ENCODE measurements at regions not wholly inside any gene's neighbourhood (a gene's known extent, or its start where the extent isn't known, plus 50 kb on each side); places are given as distances from the start of the nearest gene placed in this dataset.
"Not testable (repeated sequence)": the region's sequence is repeated elsewhere in the genome, so short reads cannot be mapped to it uniquely, and the experiment has no call there.

DNA sequence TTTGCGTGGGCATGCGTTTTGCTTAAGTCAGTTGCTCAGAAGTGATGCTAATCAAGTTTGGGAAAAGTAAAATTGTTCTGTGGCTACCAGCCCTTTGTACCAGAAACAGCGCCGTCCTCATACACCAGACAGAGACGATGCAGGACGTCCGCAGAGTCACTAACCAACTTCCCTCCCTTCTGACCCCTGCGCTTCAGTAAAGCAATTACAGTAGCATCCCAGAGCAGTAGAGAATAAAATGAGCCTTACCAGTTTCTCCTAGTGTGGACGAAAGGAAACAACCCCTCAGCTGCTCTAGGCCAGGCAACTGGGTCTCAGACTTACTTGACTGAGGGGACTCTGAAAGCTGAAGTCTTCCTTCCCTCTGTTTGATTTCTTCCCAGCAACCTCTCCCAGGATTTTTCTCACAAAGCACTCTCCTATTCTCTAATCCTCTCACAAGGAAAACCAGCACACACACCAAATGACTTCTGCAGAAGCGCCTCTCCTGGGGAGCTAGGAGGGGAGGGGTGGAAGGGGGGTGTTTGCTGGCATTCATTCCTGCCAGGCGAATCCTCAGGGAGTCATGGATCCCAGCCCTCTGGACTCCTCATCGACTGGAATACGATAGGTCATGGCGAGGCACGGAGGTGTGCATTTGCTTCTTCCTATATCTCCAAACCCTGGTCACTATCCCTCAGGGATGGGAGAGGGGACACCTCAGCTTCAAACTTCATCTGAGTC, 56.0 kb upstream of the MID1 start:
- Histone ChIP-seq H3K9me3 (ENCODE audit: control extremely low read depth in 1 of 5, control insufficient read depth in 4 of 5, insufficient read depth in 2 of 5, low read depth in 1 of 5, low read length in 4 of 5) (no peaks in the 10 kb centered on the region), H3K36me3 (ENCODE audit: control insufficient read depth in 4 of 4, insufficient read depth in 4 of 4, low read length in 3 of 4) (no peaks in the 10 kb centered on the region), H3K4me3 (ENCODE audit: control insufficient read depth in 1 of 7, extremely low read depth in 1 of 7, insufficient read depth in 4 of 7, low read depth in 2 of 7, low read length in 6 of 7) (no peak overlapping the region), H3K4me1 (ENCODE audit: control extremely low read depth in 1 of 4, control insufficient read depth in 4 of 4, insufficient read depth in 4 of 4, low read length in 3 of 4) (no peaks in the 10 kb centered on the region), H3K27ac (ENCODE audit: insufficient read depth in 1 of 2, low read depth in 1 of 2, low read length in 2 of 2, poor library complexity in 1 of 2, severe bottlenecking in 2 of 2) (no peak overlapping the region), H3K27me3 (replicated peaks in 2 of 5; ENCODE audit: control insufficient read depth in 4 of 5, insufficient read depth in 5 of 5, low read length in 4 of 5) (peaks cover 0 to 3% (median 0%) of the 10 kb centered on the region in 5 experiments)
- no peak for DNase-seq
- WGBS (ENCODE audit: insufficient coverage), result 47% methylated on average over 14 of the region's 15 CpGs
- ChIA-PET POLR2A (no interaction called here), CTCF (no interaction called here)

DNA sequence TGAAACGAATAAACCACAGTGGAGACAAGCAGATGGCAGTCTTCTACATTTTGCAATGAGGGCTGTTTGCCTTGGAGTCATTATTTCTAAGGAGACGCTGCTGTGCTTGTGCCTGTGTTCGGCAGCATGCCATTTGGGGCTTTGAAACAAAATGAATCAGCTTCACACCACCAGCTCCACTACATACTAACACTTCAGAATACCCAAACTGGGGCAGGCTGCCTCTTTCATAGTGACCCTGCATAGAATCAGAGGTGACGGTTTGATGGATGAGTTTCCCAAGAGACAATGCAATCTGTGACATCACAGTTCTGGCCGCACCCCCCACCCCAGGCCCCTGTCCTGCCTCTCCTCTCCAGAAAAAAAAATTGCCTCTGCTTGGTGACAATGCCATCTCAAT, 57.1 kb upstream of the MID1 start:
- POLR2A ChIA-PET, result no interaction called here

DNA sequence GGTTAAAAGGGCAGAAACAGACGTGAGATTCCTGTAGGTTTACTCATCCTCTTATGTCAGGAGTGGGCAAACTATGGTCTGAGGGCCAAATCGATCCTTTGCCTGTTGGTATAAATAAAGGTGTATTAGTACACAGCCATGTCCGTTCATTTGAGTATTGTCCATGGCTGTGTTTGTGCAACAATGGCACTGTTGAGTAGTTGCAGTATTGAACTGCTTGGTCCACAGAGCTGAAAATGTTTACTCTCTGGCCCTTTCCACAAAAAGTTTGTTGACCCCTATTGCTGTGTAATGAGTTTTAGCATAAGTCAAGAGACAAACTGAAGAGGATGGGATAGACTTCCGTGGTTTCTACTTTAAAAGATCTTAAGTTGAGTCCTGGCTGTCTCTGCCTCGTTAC, 59.0 kb upstream of the MID1 start:
- 40% methylated on average over 1 of the region's 5 CpGs for WGBS (ENCODE audit: insufficient coverage)

More for the DNA sequence above, 57.1 kb upstream of the MID1 start:
- H3K36me3 ChIP-seq (ENCODE audit: control insufficient read depth in 4 of 4, insufficient read depth in 4 of 4, low read length in 3 of 4), result no peaks in the 10 kb centered on the region
- no peak overlapping the region for H3K27ac ChIP-seq (ENCODE audit: insufficient read depth in 1 of 2, low read depth in 1 of 2, low read length in 2 of 2, poor library complexity in 1 of 2, severe bottlenecking in 2 of 2)
- no peaks in the 10 kb centered on the region for H3K27me3 ChIP-seq (replicated peaks in 2 of 5; ENCODE audit: control insufficient read depth in 4 of 5, insufficient read depth in 5 of 5, low read length in 4 of 5)
- H3K4me3 ChIP-seq (ENCODE audit: control insufficient read depth in 1 of 7, extremely low read depth in 1 of 7, insufficient read depth in 4 of 7, low read depth in 2 of 7, low read length in 6 of 7), result no peak overlapping the region
- no peak for DNase-seq
- 77% methylated on average over 4 of the region's 5 CpGs for WGBS (ENCODE audit: insufficient coverage)
- H3K9me3 ChIP-seq (ENCODE audit: control extremely low read depth in 1 of 5, control insufficient read depth in 4 of 5, insufficient read depth in 2 of 5, low read depth in 1 of 5, low read length in 4 of 5), result no peaks in the 10 kb centered on the region
- H3K4me1 ChIP-seq (ENCODE audit: control extremely low read depth in 1 of 4, control insufficient read depth in 4 of 4, insufficient read depth in 4 of 4, low read length in 3 of 4), result no peaks in the 10 kb centered on the region
- CTCF ChIA-PET, result no interaction called here

GRCh38 chrX:10681167-10681566, 60.8 kb upstream of the MID1 start:
- no peak overlapping the region for H3K27ac ChIP-seq (ENCODE audit: insufficient read depth in 1 of 2, low read depth in 1 of 2, low read length in 2 of 2, poor library complexity in 1 of 2, severe bottlenecking in 2 of 2)
- WGBS (ENCODE audit: insufficient coverage), result 98% methylated on average over 4 of the region's 4 CpGs
- CTCF ChIA-PET, result no interaction called here
- no peaks in the 10 kb centered on the region for H3K9me3 ChIP-seq (ENCODE audit: control extremely low read depth in 1 of 5, control insufficient read depth in 4 of 5, insufficient read depth in 2 of 5, low read depth in 1 of 5, low read length in 4 of 5)
- no peaks in the 10 kb centered on the region for H3K36me3 ChIP-seq (ENCODE audit: control insufficient read depth in 4 of 4, insufficient read depth in 4 of 4, low read length in 3 of 4)
- no peaks in the 10 kb centered on the region for H3K4me1 ChIP-seq (ENCODE audit: control extremely low read depth in 1 of 4, control insufficient read depth in 4 of 4, insufficient read depth in 4 of 4, low read length in 3 of 4)
- DNase-seq, result no peak
- H3K4me3 ChIP-seq (ENCODE audit: control insufficient read depth in 1 of 7, extremely low read depth in 1 of 7, insufficient read depth in 4 of 7, low read depth in 2 of 7, low read length in 6 of 7), result no peak overlapping the region
- POLR2A ChIA-PET, result no interaction called here
- no peaks in the 10 kb centered on the region for H3K27me3 ChIP-seq (replicated peaks in 2 of 5; ENCODE audit: control insufficient read depth in 4 of 5, insufficient read depth in 5 of 5, low read length in 4 of 5)

More for the DNA sequence above, 59.0 kb upstream of the MID1 start:
- Histone ChIP-seq H3K36me3 (ENCODE audit: control insufficient read depth in 4 of 4, insufficient read depth in 4 of 4, low read length in 3 of 4) (no peaks in the 10 kb centered on the region), H3K27ac (ENCODE audit: insufficient read depth in 1 of 2, low read depth in 1 of 2, low read length in 2 of 2, poor library complexity in 1 of 2, severe bottlenecking in 2 of 2) (no peak overlapping the region), H3K27me3 (replicated peaks in 2 of 5; ENCODE audit: control insufficient read depth in 4 of 5, insufficient read depth in 5 of 5, low read length in 4 of 5) (no peaks in the 10 kb centered on the region), H3K4me1 (ENCODE audit: control extremely low read depth in 1 of 4, control insufficient read depth in 4 of 4, insufficient read depth in 4 of 4, low read length in 3 of 4) (no peaks in the 10 kb centered on the region), H3K4me3 (ENCODE audit: control insufficient read depth in 1 of 7, extremely low read depth in 1 of 7, insufficient read depth in 4 of 7, low read depth in 2 of 7, low read length in 6 of 7) (no peak overlapping the region), H3K9me3 (ENCODE audit: control extremely low read depth in 1 of 5, control insufficient read depth in 4 of 5, insufficient read depth in 2 of 5, low read depth in 1 of 5, low read length in 4 of 5) (no peaks in the 10 kb centered on the region)
- CTCF ChIA-PET, result no interaction called here
- POLR2A ChIA-PET, result no interaction called here
- no peak for DNase-seq

DNA sequence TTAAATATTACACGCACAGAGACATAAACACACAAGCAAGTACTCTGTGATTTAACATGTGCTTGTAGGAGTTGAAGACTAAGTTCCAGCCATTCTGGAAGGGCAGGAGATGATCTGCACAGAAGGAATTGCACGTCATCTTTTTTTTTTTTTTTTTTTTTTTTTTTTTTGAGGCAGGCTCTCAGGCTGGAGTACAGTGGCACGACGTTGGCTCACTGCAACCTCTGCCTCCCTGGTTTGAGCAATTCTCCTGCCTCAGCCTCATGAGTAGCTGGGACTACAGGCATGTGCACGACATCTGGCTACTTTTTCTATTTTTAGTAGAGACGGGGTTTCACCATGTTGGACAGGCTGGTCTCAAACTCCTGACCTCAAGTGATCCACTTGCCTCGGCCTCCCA, 63.2 kb upstream of the MID1 start:
- 75% methylated on average over 4 of the region's 7 CpGs for WGBS (ENCODE audit: insufficient coverage)
- CTCF ChIA-PET; H3K27ac ChIP-seq (ENCODE audit: insufficient read depth in 1 of 2, low read depth in 1 of 2, low read length in 2 of 2, poor library complexity in 1 of 2, severe bottlenecking in 2 of 2); H3K27me3 ChIP-seq (replicated peaks in 2 of 5; ENCODE audit: control insufficient read depth in 4 of 5, insufficient read depth in 5 of 5, low read length in 4 of 5); POLR2A ChIA-PET; H3K9me3 ChIP-seq (ENCODE audit: control extremely low read depth in 1 of 5, control insufficient read depth in 4 of 5, insufficient read depth in 2 of 5, low read depth in 1 of 5, low read length in 4 of 5); DNase-seq; H3K36me3 ChIP-seq (ENCODE audit: control insufficient read depth in 4 of 4, insufficient read depth in 4 of 4, low read length in 3 of 4); H3K4me1 ChIP-seq (ENCODE audit: control extremely low read depth in 1 of 4, control insufficient read depth in 4 of 4, insufficient read depth in 4 of 4, low read length in 3 of 4); H3K4me3 ChIP-seq (ENCODE audit: control insufficient read depth in 1 of 7, extremely low read depth in 1 of 7, insufficient read depth in 4 of 7, low read depth in 2 of 7, low read length in 6 of 7): not testable (repeated sequence)

DNA sequence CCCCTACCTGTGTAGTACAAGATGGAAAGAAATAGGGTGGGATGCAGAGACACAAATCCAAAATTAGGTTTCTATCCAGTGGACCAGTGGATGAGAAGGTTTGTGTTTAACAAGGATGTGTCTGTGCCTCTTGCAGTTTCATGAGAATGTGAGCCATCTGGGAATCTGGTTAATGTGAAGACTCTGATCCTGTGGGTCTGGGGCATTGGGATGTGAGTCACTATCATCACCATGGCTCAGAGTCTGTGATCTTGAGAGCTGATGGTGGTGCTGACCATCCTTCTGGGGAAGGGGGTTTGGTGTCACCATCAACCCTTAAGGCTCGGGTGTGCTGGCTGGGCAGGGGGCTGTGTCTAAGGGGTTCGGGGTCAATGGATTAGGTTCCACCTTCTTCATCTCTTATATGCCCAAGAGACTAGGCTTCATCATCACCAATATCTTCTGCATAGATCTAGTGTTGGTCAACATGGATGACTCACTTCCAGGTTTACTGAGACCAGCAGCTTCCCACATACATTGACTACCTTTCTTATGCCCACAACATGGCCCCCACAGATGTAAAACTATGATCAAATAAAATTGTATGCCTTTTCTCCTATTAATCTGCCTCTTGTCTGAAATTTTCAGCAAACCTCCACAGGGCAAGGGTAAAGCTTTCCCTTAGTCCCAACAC, 65.7 kb upstream of the MID1 start:
- POLR2A ChIA-PET, result no interaction called here
- H3K4me3 ChIP-seq (ENCODE audit: control insufficient read depth in 1 of 7, extremely low read depth in 1 of 7, insufficient read depth in 4 of 7, low read depth in 2 of 7, low read length in 6 of 7), result no peak overlapping the region
- H3K4me1 ChIP-seq (ENCODE audit: control extremely low read depth in 1 of 4, control insufficient read depth in 4 of 4, insufficient read depth in 4 of 4, low read length in 3 of 4), result no peaks in the 10 kb centered on the region
- no CpG with 5 or more reads among the region's 2 CpGs for WGBS (ENCODE audit: insufficient coverage)
- H3K36me3 ChIP-seq (ENCODE audit: control insufficient read depth in 4 of 4, insufficient read depth in 4 of 4, low read length in 3 of 4), result no peaks in the 10 kb centered on the region
- peaks cover 0 to 6% (median 0%) of the 10 kb centered on the region in 5 experiments for H3K27me3 ChIP-seq (replicated peaks in 2 of 5; ENCODE audit: control insufficient read depth in 4 of 5, insufficient read depth in 5 of 5, low read length in 4 of 5)
- no peak for DNase-seq
- CTCF ChIA-PET, result no interaction called here
- no peak overlapping the region for H3K27ac ChIP-seq (ENCODE audit: insufficient read depth in 1 of 2, low read depth in 1 of 2, low read length in 2 of 2, poor library complexity in 1 of 2, severe bottlenecking in 2 of 2)
- no peaks in the 10 kb centered on the region for H3K9me3 ChIP-seq (ENCODE audit: control extremely low read depth in 1 of 5, control insufficient read depth in 4 of 5, insufficient read depth in 2 of 5, low read depth in 1 of 5, low read length in 4 of 5)

DNA sequence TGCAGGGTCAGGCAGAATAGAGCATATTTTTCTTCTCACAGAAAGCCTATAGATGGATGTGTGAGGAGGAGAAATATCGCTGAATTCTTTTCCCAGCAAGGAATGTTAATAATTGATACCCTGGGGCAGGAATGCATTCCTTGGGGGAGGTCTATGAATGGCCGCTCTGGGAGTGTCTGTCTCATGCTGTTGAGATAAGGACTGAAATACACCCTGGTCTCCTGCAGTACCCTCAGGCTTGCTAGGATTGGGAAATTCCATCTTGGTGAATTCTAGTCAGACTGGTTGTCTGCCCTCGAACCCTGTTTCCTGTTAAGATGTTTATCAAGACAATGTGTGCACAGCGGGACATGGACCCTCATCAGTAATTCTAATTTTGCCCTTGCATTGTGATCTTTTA, 71.4 kb upstream of the MID1 start:
- H3K27me3 ChIP-seq (replicated peaks in 2 of 5; ENCODE audit: control insufficient read depth in 4 of 5, insufficient read depth in 5 of 5, low read length in 4 of 5); CTCF ChIA-PET; H3K4me3 ChIP-seq (ENCODE audit: control insufficient read depth in 1 of 7, extremely low read depth in 1 of 7, insufficient read depth in 4 of 7, low read depth in 2 of 7, low read length in 6 of 7); H3K36me3 ChIP-seq (ENCODE audit: control insufficient read depth in 4 of 4, insufficient read depth in 4 of 4, low read length in 3 of 4); H3K4me1 ChIP-seq (ENCODE audit: control extremely low read depth in 1 of 4, control insufficient read depth in 4 of 4, insufficient read depth in 4 of 4, low read length in 3 of 4); DNase-seq; H3K9me3 ChIP-seq (ENCODE audit: control extremely low read depth in 1 of 5, control insufficient read depth in 4 of 5, insufficient read depth in 2 of 5, low read depth in 1 of 5, low read length in 4 of 5); H3K27ac ChIP-seq (ENCODE audit: insufficient read depth in 1 of 2, low read depth in 1 of 2, low read length in 2 of 2, poor library complexity in 1 of 2, severe bottlenecking in 2 of 2); POLR2A ChIA-PET: not testable (repeated sequence)
- 100% methylated on average over 3 of the region's 4 CpGs for WGBS (ENCODE audit: insufficient coverage)
